HG03457 (cell line): ENCODE measurements at regions not wholly inside any gene's neighbourhood (a gene's known extent, or its start where the extent isn't known, plus 50 kb on each side); places are given as distances from the start of the nearest gene placed in this dataset.
"Not testable (repeated sequence)": the region's sequence is repeated elsewhere in the genome, so short reads cannot be mapped to it uniquely, and the experiment has no call there.

Experiments
- ATAC-seq: cut with Tn5 transposase; IDR thresholded peaks from one replicate; pipeline ENCODE4 v1.9.1; 2021; ENCODE audit warnings: moderate number of reproducible peaks; ENCODE audit not compliant: unreplicated experiment

DNA sequence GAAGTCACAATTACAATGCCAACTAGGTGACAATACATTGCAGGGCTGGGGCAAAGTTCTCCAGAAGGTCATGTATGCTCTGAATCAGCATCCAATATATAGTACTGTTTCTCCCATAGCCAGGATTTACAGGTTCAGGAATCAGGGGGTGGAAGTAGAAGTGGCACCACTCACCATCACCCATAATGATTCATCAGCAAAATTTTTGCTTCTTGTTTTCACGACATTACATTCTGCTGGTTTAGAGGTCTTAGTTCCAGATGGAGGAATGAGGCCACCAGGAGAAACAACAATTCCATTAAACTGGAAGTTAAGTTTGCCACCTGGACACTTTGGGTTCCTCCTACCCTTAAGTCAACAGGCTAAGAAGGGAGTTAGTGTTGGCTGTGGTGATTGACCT is 505.9 kb downstream of the SLC6A15 start:
- ATAC-seq: not testable (repeated sequence)

DNA sequence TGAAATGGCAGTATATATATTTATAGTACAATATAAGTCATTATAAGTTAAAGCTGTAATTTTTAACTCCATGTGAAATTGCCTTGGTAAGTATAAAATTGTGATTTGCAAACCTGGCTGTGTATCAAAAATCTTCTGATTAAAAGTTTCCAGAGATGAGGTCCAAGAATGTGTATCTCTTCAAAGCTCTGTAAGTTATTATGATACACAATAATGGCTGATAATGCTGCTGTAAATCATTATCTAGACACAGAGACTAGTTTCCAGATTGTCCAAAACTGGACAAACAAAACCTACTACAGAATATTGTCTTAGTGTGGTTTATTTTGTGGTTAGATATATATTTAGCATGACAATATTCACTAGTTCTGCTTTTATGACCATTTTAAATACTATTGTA is 514.8 kb downstream of the SLC6A15 start:
- no peak for ATAC-seq

DNA sequence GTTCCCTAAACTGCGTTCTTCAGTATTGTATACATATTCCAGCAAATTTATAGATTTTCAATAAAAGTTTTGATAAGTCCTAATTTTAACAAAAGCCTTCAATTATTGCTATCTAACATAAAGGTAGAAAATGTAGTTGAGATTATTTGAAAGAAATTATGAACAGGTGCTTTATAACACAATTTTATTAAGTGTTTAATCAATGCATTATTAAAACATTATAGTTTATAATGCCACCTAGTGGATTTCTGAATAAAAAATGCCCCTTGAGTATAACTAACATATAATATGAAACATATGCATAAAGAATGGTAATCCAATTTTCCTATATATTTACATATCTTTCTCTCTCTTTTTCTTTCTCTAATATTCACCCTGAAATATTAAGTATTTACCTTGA is 515.3 kb downstream of the SLC6A15 start:
- ATAC-seq: no peak

DNA sequence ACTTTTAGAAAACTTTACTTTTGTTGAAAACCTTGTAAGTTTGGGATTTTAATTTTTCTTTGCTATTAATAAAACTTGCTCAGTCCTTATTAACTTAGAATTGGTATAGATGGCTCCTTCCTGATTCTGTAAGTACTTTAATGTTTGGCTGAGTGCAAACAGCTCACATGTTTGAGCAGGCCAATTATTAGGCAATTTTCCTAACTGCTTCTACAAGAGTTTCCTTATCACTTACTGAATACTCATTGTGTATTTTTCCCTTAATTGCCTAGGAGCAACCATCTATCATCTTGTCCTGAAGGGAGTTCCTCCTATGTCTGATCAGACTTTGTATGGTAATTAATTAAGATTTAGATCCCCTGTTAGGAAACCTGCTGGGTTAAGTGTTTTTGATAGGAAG is 521.4 kb downstream of the SLC6A15 start:
- ATAC-seq: not testable (repeated sequence)

DNA sequence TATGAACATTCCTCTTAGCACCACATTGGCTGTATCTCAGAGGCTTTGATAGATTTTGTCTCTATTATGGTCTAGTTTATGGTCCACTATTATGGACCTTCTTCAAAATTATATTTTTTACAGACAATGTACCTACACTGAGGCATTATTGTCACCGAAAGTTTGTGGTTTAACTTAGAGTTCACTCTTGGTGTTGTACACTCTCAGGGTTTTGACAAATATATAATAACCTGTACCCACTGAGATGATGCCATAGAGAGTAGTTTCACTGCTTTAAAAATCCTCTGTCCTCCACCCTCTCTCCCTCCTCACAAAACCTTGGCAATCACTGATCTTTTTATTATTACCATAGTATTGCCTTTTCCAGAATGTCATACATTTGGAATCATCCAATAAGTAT is 528.2 kb downstream of the SLC6A15 start:
- ATAC-seq: no peak

DNA sequence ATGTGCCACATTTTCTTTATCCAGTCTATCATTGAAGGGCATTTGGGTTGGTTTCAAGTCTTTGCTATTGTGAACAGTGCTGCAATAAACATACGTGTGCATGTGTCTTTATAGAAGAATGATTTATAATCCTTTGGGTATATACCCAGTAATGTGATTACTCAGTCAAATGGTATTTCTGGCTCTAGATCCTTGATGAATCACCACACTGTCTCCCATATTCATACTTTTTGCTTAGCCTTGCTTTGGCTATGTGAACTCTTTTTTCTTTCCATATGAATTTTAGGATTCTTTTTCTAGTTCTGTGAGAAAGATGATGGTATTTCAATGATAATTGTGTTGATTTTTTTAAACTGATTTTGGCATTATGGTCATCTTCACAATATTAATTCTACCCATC is 530.1 kb downstream of the SLC6A15 start:
- ATAC-seq: not testable (repeated sequence)

DNA sequence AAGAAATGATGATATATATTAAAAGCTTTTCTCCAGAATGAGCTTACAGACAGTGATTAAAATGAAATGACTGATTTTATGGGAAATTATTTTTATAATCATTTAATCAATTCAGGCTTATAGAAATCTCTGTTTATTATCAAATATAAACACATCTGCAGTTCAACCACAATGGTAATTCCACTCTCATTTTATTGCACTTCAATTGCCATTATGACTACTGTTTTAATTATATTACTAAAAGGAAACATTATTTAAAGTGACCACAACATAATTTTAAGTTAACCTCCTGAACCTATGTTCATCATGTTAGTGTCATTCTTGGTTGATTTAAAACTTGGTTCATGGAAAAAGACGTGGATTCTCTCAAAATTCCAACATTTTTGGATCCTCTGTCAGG is 536.3 kb downstream of the SLC6A15 start:
- ATAC-seq: no peak

DNA sequence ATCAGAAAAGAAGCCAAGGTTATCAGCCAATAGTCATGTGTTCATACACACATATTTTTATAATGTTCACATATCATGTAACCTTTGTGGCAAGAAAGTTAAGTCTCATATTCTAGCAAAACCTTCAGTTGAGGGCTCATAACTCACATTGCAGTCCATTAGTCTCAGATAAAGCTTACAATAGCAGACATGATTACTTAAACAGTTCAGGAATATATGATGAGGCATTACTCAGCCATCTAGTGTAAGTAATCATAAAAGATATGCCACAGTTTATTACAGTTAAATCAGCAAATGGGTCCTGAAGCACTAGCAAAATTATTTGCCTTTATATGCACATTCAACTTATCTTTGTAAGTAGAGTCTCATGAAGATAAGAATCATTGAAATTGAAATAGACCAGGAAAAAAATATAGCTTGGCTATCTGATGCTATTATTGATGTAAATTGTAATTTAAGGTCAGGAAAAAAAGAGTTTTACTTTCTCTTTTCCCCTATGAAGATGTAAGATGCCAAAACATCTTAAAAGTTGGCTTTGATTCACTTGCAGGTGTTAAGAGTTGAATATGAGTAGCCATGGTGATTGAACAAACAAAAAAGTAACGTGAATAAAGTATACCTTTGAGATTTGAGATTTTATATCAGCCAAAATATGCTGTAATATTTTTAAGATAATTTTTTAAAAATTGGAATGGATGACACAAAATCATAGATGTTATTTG is 537.0 kb downstream of the SLC6A15 start:
- ATAC-seq: no peak

DNA sequence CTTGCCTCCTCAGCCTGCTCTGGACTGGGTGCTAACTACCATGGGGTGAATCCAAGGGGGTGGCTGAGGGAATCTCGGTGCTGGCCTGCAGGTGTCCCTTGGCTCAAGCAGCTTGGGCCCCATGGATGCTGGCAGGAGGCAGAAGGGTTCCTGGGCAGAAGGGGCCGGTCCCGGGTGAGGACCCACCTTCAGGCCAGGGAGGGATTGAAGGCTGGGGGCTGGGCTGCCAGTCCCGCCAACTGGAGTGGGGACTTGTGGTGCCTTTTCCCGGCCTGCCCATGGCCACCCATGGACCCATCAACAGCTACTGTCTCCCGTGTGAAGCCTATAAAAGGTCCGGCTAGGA is 550.1 kb downstream of the SLC6A15 start:
- no peak for ATAC-seq

DNA sequence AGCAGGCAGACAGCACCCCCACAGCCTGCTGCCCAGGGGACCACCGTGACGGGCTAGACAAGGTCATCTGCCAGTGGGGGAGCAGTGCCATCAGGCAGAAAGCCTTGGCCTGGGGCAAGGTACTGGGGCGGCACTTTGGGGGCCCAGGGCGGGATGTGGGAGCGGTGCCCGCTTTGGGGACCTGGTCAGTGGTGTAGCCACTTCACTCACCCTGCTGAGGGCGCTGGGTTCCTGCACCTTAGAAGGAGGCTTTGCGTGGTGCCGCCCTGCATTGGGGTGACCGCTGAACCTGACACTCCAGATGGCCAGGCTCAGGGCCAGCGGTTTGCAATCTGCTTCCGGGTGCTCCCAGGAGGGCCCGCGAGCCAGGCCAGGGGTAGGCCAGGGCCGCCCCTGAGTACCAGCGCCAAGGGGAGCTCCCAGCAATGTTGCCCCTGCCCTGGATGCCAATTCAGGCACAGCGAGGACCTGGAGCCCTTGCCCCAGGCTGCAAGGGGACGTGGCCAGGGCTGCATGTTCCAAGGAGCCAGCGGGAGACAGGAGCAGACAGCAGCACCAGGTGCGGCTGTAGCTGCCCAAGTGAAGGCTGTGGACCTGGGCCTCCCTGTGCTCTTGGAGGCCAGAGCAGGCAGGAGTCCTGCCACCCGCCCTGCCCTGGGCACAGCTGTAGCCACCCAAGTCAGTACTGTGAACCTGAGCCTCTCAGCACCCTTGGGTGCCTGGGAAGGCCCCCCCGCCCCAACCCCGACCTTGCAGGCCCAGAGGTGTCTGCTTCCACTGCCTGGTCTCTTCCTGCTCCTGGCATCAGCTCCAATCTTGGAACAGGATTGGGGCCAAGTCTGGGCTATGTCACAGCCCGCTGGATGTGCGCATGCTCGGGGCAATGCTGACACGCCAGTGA is 550.7 kb downstream of the SLC6A15 start:
- ATAC-seq: no peak

DNA sequence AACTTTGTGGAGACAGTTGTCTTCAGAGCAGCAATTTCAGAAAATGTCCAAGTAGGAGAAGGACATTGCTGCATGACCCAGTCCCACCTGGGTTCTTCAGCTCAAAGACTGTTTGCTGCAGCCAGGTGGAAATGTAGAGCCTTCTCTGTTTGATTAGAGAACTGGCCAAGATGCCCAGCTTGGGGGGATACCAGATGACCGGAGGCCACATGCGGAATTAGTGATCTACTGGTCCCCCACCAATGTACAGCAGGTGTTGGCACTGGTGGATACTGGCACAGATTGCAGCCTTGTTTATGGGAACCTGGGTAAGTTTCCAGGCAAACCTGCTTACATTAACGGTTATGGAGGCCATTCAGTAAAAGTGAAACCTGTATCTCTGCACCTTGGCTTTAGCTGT is 555.3 kb downstream of the SLC6A15 start:
- no peak for ATAC-seq

DNA sequence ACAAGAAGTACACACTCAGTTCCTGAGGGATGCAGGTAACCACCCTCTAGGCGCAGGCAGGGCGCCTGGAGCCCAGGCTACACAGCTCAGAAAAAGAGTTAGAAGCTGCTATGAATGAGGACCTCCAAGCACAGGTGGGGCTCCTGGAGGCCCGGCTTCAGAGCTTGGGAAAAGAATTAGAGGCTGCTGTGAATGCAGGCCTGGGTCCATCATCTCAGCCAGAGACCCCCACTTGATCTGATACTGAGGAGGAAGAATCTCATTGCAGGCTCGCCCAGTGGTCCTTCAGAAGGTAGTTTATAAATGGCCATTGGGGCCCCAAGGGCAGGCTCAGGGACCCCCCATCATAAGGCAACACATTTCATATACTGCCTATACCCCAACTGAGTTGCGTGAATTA is 556.4 kb downstream of the SLC6A15 start:
- ATAC-seq: no peak

DNA sequence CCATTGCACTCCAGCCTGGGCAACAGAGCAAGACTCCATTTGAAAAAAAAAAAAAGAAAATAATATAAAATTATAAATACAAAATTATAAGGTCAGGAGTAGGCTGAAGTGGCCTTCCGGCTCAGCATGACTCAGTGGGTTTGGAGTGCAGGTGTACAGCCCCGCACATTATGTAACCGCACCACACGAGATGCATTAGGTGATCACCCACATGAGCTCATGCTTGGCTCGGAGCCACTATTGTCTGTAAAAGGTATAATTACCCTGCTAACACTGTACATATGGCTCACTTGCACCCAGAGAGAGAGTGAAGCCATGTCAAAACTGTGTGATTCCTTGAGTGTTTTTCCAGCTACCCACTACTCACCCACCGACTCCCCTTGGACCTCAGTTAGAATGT is 557.0 kb downstream of the SLC6A15 start:
- ATAC-seq: no peak

DNA sequence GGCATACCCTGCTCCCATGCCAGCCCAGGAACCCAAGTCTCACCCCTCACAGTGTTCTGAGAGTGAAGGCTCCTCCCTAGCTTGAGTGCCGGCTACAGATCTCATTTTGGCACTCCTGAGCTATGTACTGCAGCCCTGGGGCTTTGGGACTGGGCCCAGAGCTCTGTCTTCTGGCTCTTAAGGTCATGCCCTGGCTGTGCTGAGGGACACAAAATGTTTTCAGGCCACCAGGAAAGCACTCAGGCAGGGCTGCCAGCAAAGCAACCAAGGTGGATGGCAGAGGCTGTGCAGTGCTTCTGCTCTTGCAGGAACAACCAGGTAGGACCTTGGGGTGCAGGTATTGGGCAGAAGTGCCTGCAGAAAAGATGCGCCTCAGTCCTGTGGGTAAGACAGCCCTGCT is 564.0 kb downstream of the SLC6A15 start:
- no peak for ATAC-seq

DNA sequence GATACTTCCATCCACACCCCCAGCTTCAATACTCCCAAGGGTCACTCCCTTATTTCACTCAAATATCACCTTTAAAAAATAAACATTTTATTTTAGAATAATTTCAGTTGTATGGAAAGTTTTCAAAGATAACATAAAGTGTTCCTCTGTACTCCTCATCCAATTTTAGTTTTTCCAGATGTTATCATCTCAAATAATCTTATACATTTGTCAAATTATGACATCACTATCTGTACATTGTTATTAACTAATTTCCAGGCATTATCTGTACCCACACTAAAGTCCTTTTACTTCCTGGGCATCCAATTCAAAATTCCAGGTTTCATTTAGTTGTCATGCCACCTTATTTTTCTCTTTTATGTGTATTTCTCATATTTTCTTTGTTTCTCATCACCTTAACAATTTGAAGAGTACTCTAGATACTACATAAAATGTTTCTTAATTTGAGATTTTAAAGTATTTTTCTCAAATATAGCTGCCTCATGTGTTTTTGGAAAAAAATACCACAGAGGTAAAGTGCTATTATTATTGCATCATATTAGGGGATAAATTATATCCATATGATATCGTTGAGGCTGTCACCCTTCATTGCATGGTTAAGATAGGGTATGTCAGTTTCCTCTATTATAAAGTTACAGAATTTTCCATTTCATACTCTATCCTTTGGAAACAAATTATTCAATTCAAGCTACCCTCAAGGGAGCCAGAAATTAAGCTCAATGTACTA is 571.0 kb downstream of the SLC6A15 start:
- no peak for ATAC-seq

DNA sequence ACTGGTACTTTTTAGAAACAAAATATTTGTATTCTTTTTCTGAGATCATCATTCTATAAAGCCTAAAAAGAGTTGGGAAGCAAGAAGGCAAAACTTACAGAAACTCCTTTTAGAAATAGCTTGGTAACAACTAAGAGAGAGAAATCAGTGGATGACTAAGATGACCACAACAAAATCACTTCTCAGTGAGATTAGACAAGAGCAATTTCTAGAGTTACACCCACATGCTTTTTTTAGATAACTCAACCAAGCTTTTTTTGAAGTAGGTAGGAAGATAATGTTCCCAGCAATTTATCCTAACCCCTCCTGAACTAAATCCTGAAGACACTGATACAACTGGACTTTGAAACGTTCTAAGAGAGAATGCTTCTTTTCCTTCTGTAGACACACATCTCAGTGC is 576.4 kb downstream of the SLC6A15 start:
- no peak for ATAC-seq

DNA sequence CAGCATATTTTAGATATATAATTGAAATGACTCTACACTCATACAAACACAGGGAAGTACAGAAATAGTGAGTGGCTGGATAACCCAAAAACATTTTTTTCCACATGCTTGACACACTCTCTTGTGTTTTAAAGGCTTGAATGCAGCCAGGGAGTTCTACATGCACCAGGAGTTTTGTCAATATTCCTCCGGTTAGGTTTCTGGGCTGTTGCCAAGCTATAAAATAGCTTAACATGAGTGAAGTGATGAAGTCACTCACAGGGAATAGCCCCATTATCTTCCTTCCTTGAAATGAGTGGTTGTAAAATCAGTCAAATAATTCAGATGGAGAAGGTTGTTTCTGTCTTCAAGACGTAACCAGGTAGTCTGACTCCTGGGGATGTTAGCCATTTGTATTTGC is 582.7 kb downstream of the SLC6A15 start:
- ATAC-seq: no peak

DNA sequence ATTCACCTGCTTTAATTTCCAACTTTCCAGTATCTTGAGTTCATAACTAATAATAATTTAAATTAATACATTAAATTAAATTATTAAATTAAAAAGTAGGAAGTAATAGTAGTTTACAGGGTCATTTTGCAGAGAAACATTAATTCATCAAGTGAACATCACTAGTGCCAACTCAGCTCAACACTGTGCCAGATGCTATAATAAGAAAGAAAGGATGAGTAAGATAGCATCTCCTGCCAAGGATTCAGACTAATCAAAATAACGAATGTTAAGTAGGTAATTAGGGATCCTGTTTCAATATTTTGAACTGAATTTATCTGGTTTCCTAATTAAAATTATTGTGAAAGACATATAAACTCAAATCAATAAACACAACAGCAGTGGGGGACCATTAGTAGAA is 596.7 kb downstream of the SLC6A15 start:
- ATAC-seq: no peak

DNA sequence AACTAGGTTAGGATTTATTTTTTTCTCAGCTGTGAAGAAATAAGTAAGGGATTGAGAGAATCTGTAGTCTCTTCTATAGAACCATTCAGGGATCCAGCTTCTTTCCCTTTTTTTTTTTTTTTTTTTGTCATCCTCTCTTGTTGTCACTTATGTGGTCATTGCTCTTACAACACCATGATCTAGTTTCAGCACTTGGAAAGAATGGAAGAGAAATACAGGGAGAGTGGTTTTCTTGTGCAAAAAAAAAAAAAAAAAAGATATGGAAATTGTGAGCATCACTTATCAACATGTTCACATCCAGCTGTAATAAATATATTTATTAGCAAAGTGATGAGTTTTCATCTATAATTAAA is 599.3 kb downstream of the SLC6A15 start:
- ATAC-seq: no peak

DNA sequence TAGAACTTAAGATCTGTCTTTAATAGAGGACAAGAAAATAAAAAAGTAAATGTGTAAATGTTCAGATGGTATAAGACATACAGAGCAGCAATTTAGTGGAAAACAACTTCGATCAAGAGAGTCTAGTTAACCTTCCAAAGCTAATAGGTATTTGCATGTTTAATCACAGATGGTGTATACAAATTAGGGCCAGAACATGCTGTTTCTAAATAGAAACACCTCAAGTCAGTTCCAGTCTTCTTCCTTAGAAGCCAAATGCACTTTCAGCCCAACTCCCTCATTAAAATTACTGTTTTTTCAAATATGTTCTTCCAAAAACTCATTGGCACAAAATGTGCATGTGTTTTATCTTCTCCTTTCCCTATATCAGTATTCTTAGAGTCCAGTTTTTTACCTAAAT is 604.4 kb downstream of the SLC6A15 start:
- ATAC-seq: no peak

DNA sequence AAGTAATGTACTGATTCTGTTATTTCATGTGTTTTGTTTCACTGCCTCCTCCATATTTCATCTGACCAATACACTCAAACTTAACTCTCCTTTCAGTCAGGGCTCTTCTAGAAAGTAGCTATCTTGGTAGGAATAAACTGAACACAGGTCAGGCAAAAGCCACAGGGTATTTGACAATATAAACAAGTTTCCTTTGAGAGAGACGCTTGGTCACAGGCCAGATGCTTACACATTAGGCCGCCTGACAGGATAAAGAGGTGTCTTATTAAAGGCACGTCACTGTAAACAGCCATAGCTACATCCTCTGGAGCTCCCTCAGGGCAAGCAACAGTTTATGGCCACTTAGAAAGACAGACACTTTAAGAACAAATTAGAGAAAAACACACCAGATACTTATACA is 607.5 kb downstream of the SLC6A15 start:
- no peak for ATAC-seq

DNA sequence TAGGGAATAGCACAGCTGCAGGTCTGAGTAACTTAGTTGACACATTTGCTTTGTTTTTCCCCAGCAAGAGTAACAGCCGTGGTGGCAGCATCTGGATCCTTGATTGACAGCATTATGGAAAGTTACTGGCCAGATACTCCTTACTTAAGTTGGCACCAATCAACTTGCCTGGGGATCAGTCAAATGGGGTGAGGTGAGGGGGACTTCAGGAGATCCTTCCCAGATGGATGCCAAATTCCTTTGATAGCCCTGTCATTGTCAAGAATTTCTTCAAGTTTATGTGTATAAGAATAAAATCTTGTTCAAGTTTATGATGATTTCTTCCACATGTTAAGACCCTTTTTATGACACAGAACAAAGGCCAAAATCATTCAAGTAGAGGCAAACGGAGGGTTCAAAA is 618.4 kb downstream of the SLC6A15 start:
- ATAC-seq: no peak
